ENCODE measurements at regions not wholly inside any gene's neighbourhood (a gene's known extent, or its start where the extent isn't known, plus 50 kb on each side); places are given as distances from the start of the nearest gene placed in this dataset.
A peak's percentile ranks its signal among the peaks of the same experiment; 100 is the strongest.

- H3K9ac ChIP-seq (ENCODE audit: insufficient read depth, low read length) = no peak overlapping the region
- no peak overlapping the region for H2AFZ ChIP-seq (ENCODE audit: low read length)
- no peaks in the 10 kb centered on the region for H4K20me1 ChIP-seq (ENCODE audit: control insufficient read depth, extremely low read depth, insufficient read depth, low read length)
- DNase-seq (ENCODE audit: low read depth in 2 of 2) = no peak
- no peaks in the 10 kb centered on the region for H3K9me3 ChIP-seq (ENCODE audit: control insufficient read depth, insufficient read depth, low read depth, low read length)
- H3K27ac ChIP-seq (ENCODE audit: insufficient read depth, low read length) = no peak overlapping the region
- H3K4me1 ChIP-seq (ENCODE audit: control insufficient read depth, extremely low read depth, insufficient read depth, low read length) = peaks cover 9% of the 10 kb centered on the region
- no peaks in the 10 kb centered on the region for H3K27me3 ChIP-seq (ENCODE audit: control insufficient read depth, insufficient read depth, low read length)
- H3K4me3 ChIP-seq (replicated peaks in 1 of 4; ENCODE audit: control extremely low read depth in 1 of 4, insufficient read depth in 1 of 4, low read depth in 3 of 4, low read length in 4 of 4) = no peak overlapping the region
- H3K4me2 ChIP-seq (ENCODE audit: extremely low read depth, insufficient read depth, low read length) = no peak overlapping the region
- TF ChIP-seq, protein P1, sequence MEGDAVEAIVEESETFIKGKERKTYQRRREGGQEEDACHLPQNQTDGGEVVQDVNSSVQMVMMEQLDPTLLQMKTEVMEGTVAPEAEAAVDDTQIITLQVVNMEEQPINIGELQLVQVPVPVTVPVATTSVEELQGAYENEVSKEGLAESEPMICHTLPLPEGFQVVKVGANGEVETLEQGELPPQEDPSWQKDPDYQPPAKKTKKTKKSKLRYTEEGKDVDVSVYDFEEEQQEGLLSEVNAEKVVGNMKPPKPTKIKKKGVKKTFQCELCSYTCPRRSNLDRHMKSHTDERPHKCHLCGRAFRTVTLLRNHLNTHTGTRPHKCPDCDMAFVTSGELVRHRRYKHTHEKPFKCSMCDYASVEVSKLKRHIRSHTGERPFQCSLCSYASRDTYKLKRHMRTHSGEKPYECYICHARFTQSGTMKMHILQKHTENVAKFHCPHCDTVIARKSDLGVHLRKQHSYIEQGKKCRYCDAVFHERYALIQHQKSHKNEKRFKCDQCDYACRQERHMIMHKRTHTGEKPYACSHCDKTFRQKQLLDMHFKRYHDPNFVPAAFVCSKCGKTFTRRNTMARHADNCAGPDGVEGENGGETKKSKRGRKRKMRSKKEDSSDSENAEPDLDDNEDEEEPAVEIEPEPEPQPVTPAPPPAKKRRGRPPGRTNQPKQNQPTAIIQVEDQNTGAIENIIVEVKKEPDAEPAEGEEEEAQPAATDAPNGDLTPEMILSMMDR (conservative IDR thresholded peaks at IDR 0.05 in 1 of 2, IDR thresholded peaks at IDR 0.05 in 1 of 2; ENCODE audit: low read depth in 1 of 2, low read length in 2 of 2) = no peak
- no peak for TF ChIP-seq EZH2 (IDR thresholded peaks at IDR 0.05; ENCODE audit: low read length, missing control alignments)
- no peaks in the 10 kb centered on the region for H3K79me2 ChIP-seq (ENCODE audit: control insufficient read depth, insufficient read depth, low read length)
- no peaks in the 10 kb centered on the region for H3K36me3 ChIP-seq (ENCODE audit: control insufficient read depth, insufficient read depth, low read length)
Observed at GRCh38 chr2:235270291-235270690, 223.6 kb upstream of the AGAP1 start.

DNA sequence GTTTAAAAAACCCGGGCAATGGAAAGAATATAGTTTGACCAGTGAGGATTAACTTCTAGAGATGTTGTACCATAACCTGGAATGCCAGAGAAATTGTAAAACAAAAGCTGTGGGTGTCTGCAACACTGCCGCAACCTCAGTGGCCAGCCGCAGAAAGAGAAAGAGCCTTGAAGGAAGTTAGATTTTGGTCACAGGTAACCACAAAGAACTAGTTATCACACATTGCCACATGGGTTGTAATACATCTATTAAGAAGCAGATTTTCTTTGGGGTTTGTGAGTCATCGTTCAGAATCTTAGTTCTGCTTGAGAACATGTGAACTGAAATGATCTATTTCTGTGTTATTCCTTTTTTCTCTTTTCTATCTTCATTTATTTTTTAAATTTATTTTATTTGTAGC, 222.9 kb upstream of the AGAP1 start:
- no peak overlapping the region for H3K9ac ChIP-seq (ENCODE audit: insufficient read depth, low read length)
- H3K4me3 ChIP-seq (replicated peaks in 1 of 4; ENCODE audit: control extremely low read depth in 1 of 4, insufficient read depth in 1 of 4, low read depth in 3 of 4, low read length in 4 of 4) = no peak overlapping the region
- H4K20me1 ChIP-seq (ENCODE audit: control insufficient read depth, extremely low read depth, insufficient read depth, low read length) = no peaks in the 10 kb centered on the region
- no peaks in the 10 kb centered on the region for H3K36me3 ChIP-seq (ENCODE audit: control insufficient read depth, insufficient read depth, low read length)
- peaks cover 9% of the 10 kb centered on the region for H3K4me1 ChIP-seq (ENCODE audit: control insufficient read depth, extremely low read depth, insufficient read depth, low read length)
- no peak overlapping the region for H3K27ac ChIP-seq (ENCODE audit: insufficient read depth, low read length)
- H3K4me2 ChIP-seq (ENCODE audit: extremely low read depth, insufficient read depth, low read length) = no peak overlapping the region
- H2AFZ ChIP-seq (ENCODE audit: low read length) = no peak overlapping the region
- no peaks in the 10 kb centered on the region for H3K27me3 ChIP-seq (ENCODE audit: control insufficient read depth, insufficient read depth, low read length)
- DNase-seq (ENCODE audit: low read depth in 2 of 2) = peak; percentile 52 to 97
- H3K9me3 ChIP-seq (ENCODE audit: control insufficient read depth, insufficient read depth, low read depth, low read length) = no peaks in the 10 kb centered on the region
- TF ChIP-seq EZH2 (IDR thresholded peaks at IDR 0.05; ENCODE audit: low read length, missing control alignments) = no peak
- TF ChIP-seq, protein P1 (conservative IDR thresholded peaks at IDR 0.05 in 1 of 2, IDR thresholded peaks at IDR 0.05 in 1 of 2; ENCODE audit: low read depth in 1 of 2, low read length in 2 of 2) = no peak
- no peaks in the 10 kb centered on the region for H3K79me2 ChIP-seq (ENCODE audit: control insufficient read depth, insufficient read depth, low read length)

DNA sequence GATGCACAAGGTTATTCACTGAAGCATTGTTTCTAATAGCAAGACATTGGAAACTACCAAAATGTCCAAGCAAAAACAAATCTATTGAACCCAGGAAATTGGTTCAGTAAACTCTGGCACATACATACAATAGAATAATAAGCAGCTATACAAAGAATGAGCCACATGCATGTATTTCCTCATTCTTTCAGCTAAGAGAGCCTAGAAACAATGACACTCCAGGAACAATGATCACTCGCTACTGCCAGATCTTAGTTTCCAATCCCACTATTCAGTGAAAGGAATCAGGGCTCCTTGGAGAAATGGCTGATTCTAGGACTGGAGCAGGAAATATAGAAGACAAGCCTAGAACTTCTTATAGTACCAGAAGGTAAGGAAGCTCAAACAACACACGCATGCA, 221.9 kb upstream of the AGAP1 start:
- Histone ChIP-seq H3K9me3 (ENCODE audit: control insufficient read depth, insufficient read depth, low read depth, low read length) (no peaks in the 10 kb centered on the region), H2AFZ (ENCODE audit: low read length) (no peak overlapping the region), H3K27ac (ENCODE audit: insufficient read depth, low read length) (no peak overlapping the region), H3K4me3 (replicated peaks in 1 of 4; ENCODE audit: control extremely low read depth in 1 of 4, insufficient read depth in 1 of 4, low read depth in 3 of 4, low read length in 4 of 4) (no peak overlapping the region), H3K79me2 (ENCODE audit: control insufficient read depth, insufficient read depth, low read length) (no peaks in the 10 kb centered on the region), H3K4me1 (ENCODE audit: control insufficient read depth, extremely low read depth, insufficient read depth, low read length) (peaks cover 9% of the 10 kb centered on the region), H3K27me3 (ENCODE audit: control insufficient read depth, insufficient read depth, low read length) (no peaks in the 10 kb centered on the region), H3K9ac (ENCODE audit: insufficient read depth, low read length) (no peak overlapping the region), H3K36me3 (ENCODE audit: control insufficient read depth, insufficient read depth, low read length) (no peaks in the 10 kb centered on the region), H3K4me2 (ENCODE audit: extremely low read depth, insufficient read depth, low read length) (no peak overlapping the region), H4K20me1 (ENCODE audit: control insufficient read depth, extremely low read depth, insufficient read depth, low read length) (no peaks in the 10 kb centered on the region)
- no peak for TF ChIP-seq EZH2 (IDR thresholded peaks at IDR 0.05; ENCODE audit: low read length, missing control alignments)
- TF ChIP-seq, protein P1 (conservative IDR thresholded peaks at IDR 0.05 in 1 of 2, IDR thresholded peaks at IDR 0.05 in 1 of 2; ENCODE audit: low read depth in 1 of 2, low read length in 2 of 2) = no peak
- no peak for DNase-seq (ENCODE audit: low read depth in 2 of 2)

Measured in fibroblast of lung (primary cell).